ENCODE measurements at regions not wholly inside any gene's neighbourhood (a gene's known extent, or its start where the extent isn't known, plus 50 kb on each side); places are given as distances from the start of the nearest gene placed in this dataset.

GRCh38 chr5:83848941-83849340 lies 128.3 kb upstream of the HAPLN1 start:
- TF ChIP-seq CTCF (IDR thresholded peaks at IDR 0.05) (no peak), POLR2A (IDR thresholded peaks at IDR 0.05) (no peak)

Measured in right lobe of liver (tissue), 4 donors.